ENCODE measurements at regions not wholly inside any gene's neighbourhood (a gene's known extent, or its start where the extent isn't known, plus 50 kb on each side); places are given as distances from the start of the nearest gene placed in this dataset.

GRCh38 chr16:60932600-60932999, 1103.6 kb downstream of the CDH8 start:
- H3K27me3 ChIP-seq (ENCODE audit: control insufficient read depth, insufficient read depth, low read length), result no peaks in the 10 kb centered on the region
- DNase-seq (ENCODE audit: low read depth, low spot score) (no peak), ATAC-seq (no peak)
- no peak for TF ChIP-seq POLR2AphosphoS5 (IDR thresholded peaks at IDR 0.05; ENCODE audit: low read depth, low read length)
- TF ChIP-seq SIN3A (IDR thresholded peaks at IDR 0.05; ENCODE audit: borderline replicate concordance, insufficient read depth, low read depth, low read length), result no peak
- TF ChIP-seq REST (IDR thresholded peaks at IDR 0.05; ENCODE audit: insufficient read depth in 1 of 2, low read depth in 2 of 2, low read length in 1 of 2), result no peak
- TF ChIP-seq TCF7L2 (IDR thresholded peaks at IDR 0.05; ENCODE audit: low read depth, low read length), result no peak
- no peak for TF ChIP-seq CTCF (IDR thresholded peaks at IDR 0.05)
- no peak overlapping the region for H3K4me3 ChIP-seq (ENCODE audit: low read depth in 2 of 2, low read length in 2 of 2)
- no peaks in the 10 kb centered on the region for H3K9me3 ChIP-seq (ENCODE audit: control insufficient read depth, insufficient read depth, low read depth, low read length)
- no peak overlapping the region for H3K27ac ChIP-seq (ENCODE audit: low read length)
- in situ Hi-C loops (cut with HindIII; ENCODE audit: low pct_unique_long_range_greater_than_20kb, low sequenced_read_pairs) (no loop called here), intact Hi-C loops (cut with micrococcal nuclease; ENCODE audit: unreplicated experiment) (no loop called here)
- no TSS peak for BruUV-seq (replicated peaks)
- ChIA-PET POLR2A (no interaction called here), CTCF (no interaction called here)
- no peaks in the 10 kb centered on the region for H3K36me3 ChIP-seq (ENCODE audit: control insufficient read depth, insufficient read depth, low read length)
- no peaks in the 10 kb centered on the region for H3K4me1 ChIP-seq (ENCODE audit: control insufficient read depth, insufficient read depth, low read length)

GRCh38 chr16:60930291-60930690, 1105.9 kb downstream of the CDH8 start:
- TF ChIP-seq CTCF (IDR thresholded peaks at IDR 0.05), result no peak
- no peak for TF ChIP-seq POLR2AphosphoS5 (IDR thresholded peaks at IDR 0.05; ENCODE audit: low read depth, low read length)
- no TSS peak for BruUV-seq (replicated peaks)
- ATAC-seq (no peak), DNase-seq (ENCODE audit: low read depth, low spot score) (no peak)
- H3K27me3 ChIP-seq (ENCODE audit: control insufficient read depth, insufficient read depth, low read length), result no peaks in the 10 kb centered on the region
- POLR2A ChIA-PET, result no interaction called here
- H3K4me1 ChIP-seq (ENCODE audit: control insufficient read depth, insufficient read depth, low read length), result no peaks in the 10 kb centered on the region
- intact Hi-C loops (cut with micrococcal nuclease; ENCODE audit: unreplicated experiment), result no loop called here
- no peaks in the 10 kb centered on the region for H3K36me3 ChIP-seq (ENCODE audit: control insufficient read depth, insufficient read depth, low read length)
- CTCF ChIA-PET, result no interaction called here
- in situ Hi-C loops (cut with HindIII; ENCODE audit: low pct_unique_long_range_greater_than_20kb, low sequenced_read_pairs), result no loop called here
- no peaks in the 10 kb centered on the region for H3K9me3 ChIP-seq (ENCODE audit: control insufficient read depth, insufficient read depth, low read depth, low read length)
- no peak overlapping the region for H3K4me3 ChIP-seq (ENCODE audit: low read depth in 2 of 2, low read length in 2 of 2)
- no peak overlapping the region for H3K27ac ChIP-seq (ENCODE audit: low read length)

GRCh38 chr16:60922920-60923319, 1113.3 kb downstream of the CDH8 start:
- intact Hi-C loops (cut with micrococcal nuclease; ENCODE audit: unreplicated experiment) (no loop called here), in situ Hi-C loops (cut with HindIII; ENCODE audit: low pct_unique_long_range_greater_than_20kb, low sequenced_read_pairs) (no loop called here)
- Histone ChIP-seq H3K9me3 (ENCODE audit: control insufficient read depth, insufficient read depth, low read depth, low read length) (no peaks in the 10 kb centered on the region), H3K36me3 (ENCODE audit: control insufficient read depth, insufficient read depth, low read length) (no peaks in the 10 kb centered on the region), H3K4me3 (ENCODE audit: low read depth in 2 of 2, low read length in 2 of 2) (no peak overlapping the region), H3K27me3 (ENCODE audit: control insufficient read depth, insufficient read depth, low read length) (no peaks in the 10 kb centered on the region), H3K27ac (ENCODE audit: low read length) (no peak overlapping the region), H3K4me1 (ENCODE audit: control insufficient read depth, insufficient read depth, low read length) (no peaks in the 10 kb centered on the region)
- no TSS peak for BruUV-seq (replicated peaks)
- ChIA-PET CTCF (no interaction called here), POLR2A (no interaction called here)
- DNase-seq (ENCODE audit: low read depth, low spot score) (no peak), ATAC-seq (no peak)
- TF ChIP-seq POLR2AphosphoS5 (IDR thresholded peaks at IDR 0.05; ENCODE audit: low read depth, low read length) (no peak), SIN3A (IDR thresholded peaks at IDR 0.05; ENCODE audit: borderline replicate concordance, insufficient read depth, low read depth, low read length) (no peak), TCF7L2 (IDR thresholded peaks at IDR 0.05; ENCODE audit: low read depth, low read length) (no peak), CTCF (IDR thresholded peaks at IDR 0.05) (no peak), REST (IDR thresholded peaks at IDR 0.05; ENCODE audit: insufficient read depth in 1 of 2, low read depth in 2 of 2, low read length in 1 of 2) (no peak)

Data from Panc1 (cell line).